ENCODE measurements at regions not wholly inside any gene's neighbourhood (a gene's known extent, or its start where the extent isn't known, plus 50 kb on each side); places are given as distances from the start of the nearest gene placed in this dataset.

DNA sequence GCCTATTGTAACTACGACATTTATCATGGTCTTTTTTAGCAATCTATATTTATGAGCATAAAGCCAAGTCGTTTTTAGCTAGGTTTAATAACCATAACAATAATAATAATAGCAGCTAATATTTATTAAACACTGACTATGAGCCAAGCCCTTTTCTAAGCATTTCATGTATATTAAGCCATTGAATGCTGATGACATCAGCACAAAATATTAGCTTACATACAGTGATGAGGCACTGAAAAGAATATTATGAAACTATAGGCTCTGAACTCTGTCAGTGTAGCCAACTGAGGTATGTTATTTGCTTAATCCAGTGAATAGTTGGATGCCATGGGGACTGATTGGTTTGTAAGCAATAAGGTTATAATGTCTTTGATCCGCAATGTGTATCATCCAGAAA lies 235.2 kb downstream of the NDFIP2 start:
- TF ChIP-seq, protein P1, sequence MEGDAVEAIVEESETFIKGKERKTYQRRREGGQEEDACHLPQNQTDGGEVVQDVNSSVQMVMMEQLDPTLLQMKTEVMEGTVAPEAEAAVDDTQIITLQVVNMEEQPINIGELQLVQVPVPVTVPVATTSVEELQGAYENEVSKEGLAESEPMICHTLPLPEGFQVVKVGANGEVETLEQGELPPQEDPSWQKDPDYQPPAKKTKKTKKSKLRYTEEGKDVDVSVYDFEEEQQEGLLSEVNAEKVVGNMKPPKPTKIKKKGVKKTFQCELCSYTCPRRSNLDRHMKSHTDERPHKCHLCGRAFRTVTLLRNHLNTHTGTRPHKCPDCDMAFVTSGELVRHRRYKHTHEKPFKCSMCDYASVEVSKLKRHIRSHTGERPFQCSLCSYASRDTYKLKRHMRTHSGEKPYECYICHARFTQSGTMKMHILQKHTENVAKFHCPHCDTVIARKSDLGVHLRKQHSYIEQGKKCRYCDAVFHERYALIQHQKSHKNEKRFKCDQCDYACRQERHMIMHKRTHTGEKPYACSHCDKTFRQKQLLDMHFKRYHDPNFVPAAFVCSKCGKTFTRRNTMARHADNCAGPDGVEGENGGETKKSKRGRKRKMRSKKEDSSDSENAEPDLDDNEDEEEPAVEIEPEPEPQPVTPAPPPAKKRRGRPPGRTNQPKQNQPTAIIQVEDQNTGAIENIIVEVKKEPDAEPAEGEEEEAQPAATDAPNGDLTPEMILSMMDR (IDR thresholded peaks at IDR 0.05): no peak
- no peak for TF ChIP-seq POLR2A (IDR thresholded peaks at IDR 0.05)
